ENCODE measurements at regions not wholly inside any gene's neighbourhood (a gene's known extent, or its start where the extent isn't known, plus 50 kb on each side); places are given as distances from the start of the nearest gene placed in this dataset.

DNA sequence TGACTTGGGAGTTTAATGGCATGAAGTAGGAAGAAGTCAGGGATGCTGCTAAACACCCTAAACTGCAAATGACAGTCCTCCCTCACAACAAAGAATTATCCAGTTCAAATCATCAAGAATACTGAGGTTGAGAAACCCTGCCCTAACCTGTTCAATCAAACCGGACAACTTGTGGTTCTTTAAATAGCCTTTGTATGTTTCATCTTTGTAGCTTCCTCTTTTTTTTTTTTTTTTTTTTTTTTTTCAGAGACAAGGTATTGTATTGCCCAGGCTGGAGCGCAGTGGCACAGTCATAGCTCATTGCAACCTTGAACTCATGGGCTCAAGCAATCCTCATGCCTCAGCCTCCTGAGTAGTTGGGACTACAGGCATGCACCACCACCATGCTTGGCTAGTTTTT lies 52.5 kb upstream of the TTC29 start:
- H3K4me3 ChIP-seq (ENCODE audit: control insufficient read depth in 1 of 2, extremely low read depth in 1 of 2, low read length in 1 of 2), result no peak overlapping the region
- no peak overlapping the region for H3K4me3 Mint-ChIP-seq
- CTCF ChIA-PET, result no interaction called here

DNA sequence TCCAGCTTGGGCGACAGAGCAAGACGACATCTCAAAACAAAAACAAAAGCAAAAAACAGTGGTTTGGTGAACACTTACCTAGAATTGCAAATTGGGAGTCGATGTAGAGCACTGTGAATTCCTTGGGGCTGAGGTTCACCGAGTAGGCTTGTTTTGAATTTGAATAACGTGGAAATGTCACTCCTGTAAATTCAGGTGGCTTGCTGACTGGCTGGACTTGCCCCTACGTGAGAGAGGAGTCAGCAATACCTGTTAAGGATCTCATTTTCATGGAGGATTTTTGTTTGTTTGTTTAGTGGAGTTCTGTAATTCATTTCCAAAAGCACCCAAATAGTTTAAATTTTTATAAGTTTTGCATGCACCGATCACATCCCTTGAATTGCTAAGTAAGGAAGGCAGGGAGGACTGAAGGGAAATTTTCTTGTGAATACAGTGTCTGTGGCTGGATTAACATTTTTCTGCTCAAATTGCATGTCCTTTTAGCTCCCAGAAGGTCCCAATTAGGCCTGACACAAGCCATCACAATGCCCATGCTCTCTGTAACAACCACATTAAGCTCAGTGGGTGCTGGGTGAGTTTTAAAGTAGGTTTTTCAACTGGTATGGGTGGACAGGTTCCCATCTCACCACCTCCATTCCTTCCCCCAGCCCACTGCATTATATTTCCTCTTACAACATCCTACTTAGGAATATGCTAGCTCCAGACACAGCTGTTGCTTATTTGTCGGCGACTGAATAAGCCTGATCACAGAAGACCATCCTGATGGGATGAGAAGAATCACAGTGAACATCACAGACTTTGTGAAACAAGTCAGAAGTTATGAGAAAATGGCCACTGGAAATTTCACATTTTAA lies 58.5 kb upstream of the TTC29 start:
- Histone ChIP-seq H3K27me3 (replicated peaks in 1 of 2; ENCODE audit: control insufficient read depth in 2 of 2, extremely low read depth in 1 of 2, insufficient read depth in 2 of 2, low read length in 1 of 2) (no peaks in the 10 kb centered on the region), H3K36me3 (ENCODE audit: control insufficient read depth in 2 of 2, extremely low read depth in 1 of 2, insufficient read depth in 1 of 2, low read length in 1 of 2) (no peaks in the 10 kb centered on the region), H3K9me3 (no peaks in the 10 kb centered on the region), H3K27ac (ENCODE audit: low read length) (no peak overlapping the region), H3K4me3 (ENCODE audit: control insufficient read depth in 1 of 2, extremely low read depth in 1 of 2, low read length in 1 of 2) (no peak overlapping the region), H3K4me1 (ENCODE audit: control insufficient read depth in 1 of 2, extremely low read depth in 1 of 2, insufficient read depth in 2 of 2, low read length in 2 of 2) (no peaks in the 10 kb centered on the region)
- Mint-ChIP-seq H3K27me3 (peaks cover 5 to 10% of the 10 kb centered on the region in 2 donors), H3K27ac (no peak overlapping the region), H3K4me3 (no peak overlapping the region), H3K4me1 (no peaks in the 10 kb centered on the region), H3K9me3 (no peaks in the 10 kb centered on the region), H3K36me3 (no peaks in the 10 kb centered on the region)
- CTCF ChIA-PET, result interaction anchor here in 1 of 2 donors (0.6 kb wide), 1 partner anchor 182 kb away, joined by 6 read pairs; no protein-coding TSS in a partner anchor
- no peak for DNase-seq
- POLR2A ChIA-PET, result no interaction called here
- no peak for ATAC-seq (replicated peaks in 1 of 4)
- 75% methylated on average over 5 of the region's 9 CpGs for WGBS (ENCODE audit: insufficient coverage)

More for the DNA sequence above, 52.5 kb upstream of the TTC29 start:
- Mint-ChIP-seq H3K36me3 (no peaks in the 10 kb centered on the region), H3K27ac (no peak overlapping the region), H3K27me3 (peaks cover 12 to 18% of the 10 kb centered on the region in 2 donors), H3K4me1 (no peaks in the 10 kb centered on the region), H3K9me3 (peaks cover 0 to 9% (median 4%) of the 10 kb centered on the region in 3 donors)
- DNase-seq (no peak), ATAC-seq (replicated peaks in 1 of 4) (no peak)
- no CpG with 5 or more reads among the region's 2 CpGs for WGBS (ENCODE audit: insufficient coverage)
- no peaks in the 10 kb centered on the region for H3K4me1 ChIP-seq (ENCODE audit: control insufficient read depth in 1 of 2, extremely low read depth in 1 of 2, insufficient read depth in 2 of 2, low read length in 2 of 2)
- no peaks in the 10 kb centered on the region for H3K9me3 ChIP-seq
- peaks cover 0 to 1% of the 10 kb centered on the region in 2 experiments for H3K27me3 ChIP-seq (replicated peaks in 1 of 2; ENCODE audit: control insufficient read depth in 2 of 2, extremely low read depth in 1 of 2, insufficient read depth in 2 of 2, low read length in 1 of 2)
- POLR2A ChIA-PET, result no interaction called here
- no peak overlapping the region for H3K27ac ChIP-seq (ENCODE audit: low read length)
- H3K36me3 ChIP-seq (ENCODE audit: control insufficient read depth in 2 of 2, extremely low read depth in 1 of 2, insufficient read depth in 1 of 2, low read length in 1 of 2), result no peaks in the 10 kb centered on the region

DNA sequence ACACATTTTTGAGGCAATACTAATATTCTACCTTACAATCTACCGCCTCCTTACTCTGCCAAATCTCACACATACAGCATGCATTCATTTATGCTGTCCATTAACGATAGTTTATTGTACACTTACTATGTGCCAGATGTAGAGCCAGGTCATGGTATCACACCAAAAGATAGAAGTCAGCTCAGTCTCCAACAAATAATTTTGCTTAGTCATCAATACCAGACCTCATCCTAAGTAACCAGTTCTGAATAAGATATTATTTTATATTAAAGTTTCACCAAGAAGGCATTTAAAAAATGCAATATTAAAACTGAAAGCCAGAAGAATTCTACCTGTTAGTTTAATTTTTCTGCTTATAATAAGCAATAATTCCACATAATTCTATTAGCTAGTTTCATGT lies 60.6 kb upstream of the TTC29 start:
- H3K27ac ChIP-seq (ENCODE audit: low read length), result no peak overlapping the region
- no peak overlapping the region for H3K4me3 Mint-ChIP-seq
- POLR2A ChIA-PET, result no interaction called here

DNA sequence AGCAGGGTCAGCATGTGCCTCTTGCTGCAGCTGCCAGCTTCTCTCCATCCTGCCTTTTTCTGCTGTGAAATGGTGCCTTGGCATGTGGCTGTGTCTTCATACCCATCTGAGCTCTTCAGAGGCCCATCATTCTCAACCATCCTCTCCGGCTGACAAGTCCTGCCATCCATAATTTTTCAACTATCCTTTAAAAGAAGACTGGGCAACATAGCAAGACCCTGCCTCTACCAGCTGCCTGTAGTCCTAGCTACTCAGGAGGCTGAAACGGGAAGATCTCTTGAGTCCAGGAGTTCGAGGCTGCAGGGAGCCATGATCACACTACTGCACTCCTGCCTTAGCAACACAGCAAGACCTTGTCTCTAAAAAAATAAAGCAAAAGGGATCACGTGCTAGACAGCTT lies 64.2 kb upstream of the TTC29 start:
- no peak for DNase-seq
- H3K36me3 ChIP-seq (ENCODE audit: control insufficient read depth in 2 of 2, extremely low read depth in 1 of 2, insufficient read depth in 1 of 2, low read length in 1 of 2), result no peaks in the 10 kb centered on the region
- no peak overlapping the region for H3K4me3 Mint-ChIP-seq
- no peak overlapping the region for H3K27ac Mint-ChIP-seq
- no peak overlapping the region for H3K4me3 ChIP-seq (ENCODE audit: control insufficient read depth in 1 of 2, extremely low read depth in 1 of 2, low read length in 1 of 2)
- ATAC-seq (replicated peaks in 1 of 4), result no peak
- H3K27me3 ChIP-seq (replicated peaks in 1 of 2; ENCODE audit: control insufficient read depth in 2 of 2, extremely low read depth in 1 of 2, insufficient read depth in 2 of 2, low read length in 1 of 2), result no peaks in the 10 kb centered on the region
- H3K9me3 Mint-ChIP-seq, result no peaks in the 10 kb centered on the region
- POLR2A ChIA-PET, result no interaction called here
- no peaks in the 10 kb centered on the region for H3K4me1 ChIP-seq (ENCODE audit: control insufficient read depth in 1 of 2, extremely low read depth in 1 of 2, insufficient read depth in 2 of 2, low read length in 2 of 2)
- H3K27ac ChIP-seq (ENCODE audit: low read length), result no peak overlapping the region
- 86% methylated on average over 2 of the region's 4 CpGs for WGBS (ENCODE audit: insufficient coverage)
- H3K9me3 ChIP-seq, result no peaks in the 10 kb centered on the region
- CTCF ChIA-PET, result interaction anchor here (0.5 to 1.7 kb wide), 2 partner anchors 87 to 121 kb away, joined by 5 to 6 read pairs; no protein-coding TSS in a partner anchor
- H3K36me3 Mint-ChIP-seq, result no peaks in the 10 kb centered on the region
- peaks cover 3% of the 10 kb centered on the region in 2 donors for H3K27me3 Mint-ChIP-seq
- H3K4me1 Mint-ChIP-seq, result no peaks in the 10 kb centered on the region

More for the DNA sequence above, 60.6 kb upstream of the TTC29 start:
- ATAC-seq (replicated peaks in 1 of 4), result no peak
- Mint-ChIP-seq H3K27ac (no peak overlapping the region), H3K36me3 (no peaks in the 10 kb centered on the region), H3K4me1 (no peaks in the 10 kb centered on the region), H3K9me3 (no peaks in the 10 kb centered on the region), H3K27me3 (peaks cover 3 to 10% of the 10 kb centered on the region in 2 donors)
- Histone ChIP-seq H3K36me3 (ENCODE audit: control insufficient read depth in 2 of 2, extremely low read depth in 1 of 2, insufficient read depth in 1 of 2, low read length in 1 of 2) (no peaks in the 10 kb centered on the region), H3K4me1 (ENCODE audit: control insufficient read depth in 1 of 2, extremely low read depth in 1 of 2, insufficient read depth in 2 of 2, low read length in 2 of 2) (no peaks in the 10 kb centered on the region), H3K4me3 (ENCODE audit: control insufficient read depth in 1 of 2, extremely low read depth in 1 of 2, low read length in 1 of 2) (no peak overlapping the region), H3K9me3 (no peaks in the 10 kb centered on the region), H3K27me3 (replicated peaks in 1 of 2; ENCODE audit: control insufficient read depth in 2 of 2, extremely low read depth in 1 of 2, insufficient read depth in 2 of 2, low read length in 1 of 2) (no peaks in the 10 kb centered on the region)
- CTCF ChIA-PET, result interaction anchor here in 1 of 2 donors (0.6 kb wide), 1 partner anchor 90 kb away, joined by 3 read pairs; no protein-coding TSS in a partner anchor
- no peak for DNase-seq
- WGBS (ENCODE audit: insufficient coverage), result 87% methylated on average over 2 of the region's 2 CpGs

DNA sequence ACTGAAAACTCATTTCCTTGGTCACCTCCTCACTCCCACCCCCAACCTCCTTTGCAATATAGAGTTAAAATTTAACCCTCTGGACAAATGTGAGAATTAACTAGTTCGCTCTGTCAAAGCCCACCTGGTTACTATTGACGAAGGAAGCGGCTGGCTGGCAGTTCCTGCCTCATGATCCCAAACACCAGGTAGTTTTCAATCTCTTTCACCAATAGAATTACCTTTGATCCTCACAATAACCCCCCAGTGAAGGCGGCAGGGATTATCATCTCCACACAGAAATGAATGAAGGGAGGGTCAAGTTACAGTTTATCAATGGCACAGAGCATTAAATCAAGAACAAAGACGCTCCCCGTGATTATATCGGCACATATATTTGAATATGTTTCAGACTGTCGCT lies 65.7 kb upstream of the TTC29 start:
- H3K9me3 ChIP-seq, result no peaks in the 10 kb centered on the region
- ATAC-seq (replicated peaks in 1 of 4) (no peak), DNase-seq (no peak)
- ChIA-PET CTCF (interaction anchor here in 1 of 2 donors (1.2 kb wide), 1 partner anchor 10 kb away, joined by 3 read pairs; no protein-coding TSS in a partner anchor), POLR2A (no interaction called here)
- Mint-ChIP-seq H3K27me3 (peaks cover 7 to 8% of the 10 kb centered on the region in 2 donors), H3K4me3 (no peak overlapping the region), H3K36me3 (no peaks in the 10 kb centered on the region), H3K27ac (no peak overlapping the region), H3K4me1 (no peaks in the 10 kb centered on the region), H3K9me3 (no peaks in the 10 kb centered on the region)
- no peak overlapping the region for H3K27ac ChIP-seq (ENCODE audit: low read length)
- no peaks in the 10 kb centered on the region for H3K27me3 ChIP-seq (replicated peaks in 1 of 2; ENCODE audit: control insufficient read depth in 2 of 2, extremely low read depth in 1 of 2, insufficient read depth in 2 of 2, low read length in 1 of 2)
- no peaks in the 10 kb centered on the region for H3K4me1 ChIP-seq (ENCODE audit: control insufficient read depth in 1 of 2, extremely low read depth in 1 of 2, insufficient read depth in 2 of 2, low read length in 2 of 2)
- no peak overlapping the region for H3K4me3 ChIP-seq (ENCODE audit: control insufficient read depth in 1 of 2, extremely low read depth in 1 of 2, low read length in 1 of 2)
- H3K36me3 ChIP-seq (ENCODE audit: control insufficient read depth in 2 of 2, extremely low read depth in 1 of 2, insufficient read depth in 1 of 2, low read length in 1 of 2), result no peaks in the 10 kb centered on the region
- no CpG with 5 or more reads among the region's 8 CpGs for WGBS (ENCODE audit: insufficient coverage)

DNA sequence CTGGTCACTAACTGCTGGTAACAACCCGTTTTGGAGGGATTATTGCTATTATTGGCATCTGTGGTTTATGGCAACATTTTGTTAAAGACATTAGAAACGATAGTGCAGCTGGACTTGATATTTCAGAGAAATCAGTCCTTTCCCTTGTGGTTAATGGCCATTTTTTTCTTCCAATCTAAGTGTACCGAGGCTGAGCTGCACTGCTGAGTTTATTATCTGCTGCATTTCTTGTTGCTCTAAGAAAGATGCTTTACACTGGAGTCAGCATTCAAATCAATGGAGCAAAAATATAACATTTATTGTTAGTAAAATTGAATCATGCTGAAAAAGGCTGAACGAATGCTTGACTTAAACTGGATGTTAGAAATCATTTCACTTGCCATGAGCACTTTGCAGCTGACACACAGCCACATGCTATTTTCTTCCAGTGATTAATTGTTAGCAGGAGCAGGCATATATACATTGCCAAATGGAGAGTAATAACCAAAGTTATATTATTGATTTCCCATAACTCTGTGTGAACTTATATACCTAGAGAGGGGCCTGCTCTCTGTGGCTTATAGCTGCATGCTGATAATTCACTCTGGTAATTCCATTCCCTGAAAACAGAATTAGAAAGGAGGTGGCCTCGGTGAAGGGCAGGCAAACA lies 66.5 kb upstream of the TTC29 start:
- Mint-ChIP-seq H3K4me3 (no peak overlapping the region), H3K9me3 (no peaks in the 10 kb centered on the region), H3K4me1 (no peaks in the 10 kb centered on the region), H3K36me3 (no peaks in the 10 kb centered on the region), H3K27ac (no peak overlapping the region), H3K27me3 (peaks cover 8 to 10% of the 10 kb centered on the region in 2 donors)
- DNase-seq (no peak), ATAC-seq (replicated peaks in 1 of 4) (no peak)
- Histone ChIP-seq H3K4me1 (ENCODE audit: control insufficient read depth in 1 of 2, extremely low read depth in 1 of 2, insufficient read depth in 2 of 2, low read length in 2 of 2) (no peaks in the 10 kb centered on the region), H3K4me3 (ENCODE audit: control insufficient read depth in 1 of 2, extremely low read depth in 1 of 2, low read length in 1 of 2) (no peak overlapping the region), H3K9me3 (no peaks in the 10 kb centered on the region), H3K27ac (ENCODE audit: low read length) (no peak overlapping the region), H3K27me3 (replicated peaks in 1 of 2; ENCODE audit: control insufficient read depth in 2 of 2, extremely low read depth in 1 of 2, insufficient read depth in 2 of 2, low read length in 1 of 2) (no peaks in the 10 kb centered on the region), H3K36me3 (ENCODE audit: control insufficient read depth in 2 of 2, extremely low read depth in 1 of 2, insufficient read depth in 1 of 2, low read length in 1 of 2) (no peaks in the 10 kb centered on the region)
- no CpG with 5 or more reads among the region's 5 CpGs for WGBS (ENCODE audit: insufficient coverage)
- ChIA-PET POLR2A (no interaction called here), CTCF (interaction anchor here in 1 of 2 donors (1.2 kb wide), 1 partner anchor 9 kb away, joined by 3 read pairs; no protein-coding TSS in a partner anchor)
